HFF-Myc (cell line): ENCODE measurements at regions not wholly inside any gene's neighbourhood (a gene's known extent, or its start where the extent isn't known, plus 50 kb on each side); places are given as distances from the start of the nearest gene placed in this dataset.

Experiments
- DNase-seq: peaks from one replicate; pipeline ENCODE4 v3.0.0-alpha.2; 2011; ENCODE audit warnings: low read depth; ENCODE audit errors: extremely low read depth
- H3K4me3 ChIP-seq: replicated peaks from 2 replicates; pipeline ENCODE4 v1.5.1; 2011; ENCODE audit warnings: low read depth, mild to moderate bottlenecking, control low read depth, low read length
- CTCF ChIP-seq: IDR thresholded peaks from 2 replicates; pipeline ENCODE4 v1.5.1; 2012; ENCODE audit warnings: mild to moderate bottlenecking, low read depth, low read length, control low read depth; ENCODE audit errors: missing control alignments

GRCh38 chr13:40503011-40503410 is 163.4 kb downstream of the FOXO1 start:
- no peak for TF ChIP-seq CTCF
- DNase-seq: no peak
- no peak overlapping the region for H3K4me3 ChIP-seq

GRCh38 chr13:40503966-40504591 is 162.4 kb downstream of the FOXO1 start:
- no peak for TF ChIP-seq CTCF
- DNase-seq: no peak
- no peak overlapping the region for H3K4me3 ChIP-seq

GRCh38 chr13:40504641-40505040 is 161.8 kb downstream of the FOXO1 start:
- H3K4me3 ChIP-seq: no peak overlapping the region
- no peak for DNase-seq
- no peak for TF ChIP-seq CTCF

GRCh38 chr13:40505196-40505595 is 161.2 kb downstream of the FOXO1 start:
- TF ChIP-seq CTCF: no peak
- DNase-seq: no peak
- H3K4me3 ChIP-seq: no peak overlapping the region
